ENCODE measurements at regions not wholly inside any gene's neighbourhood (a gene's known extent, or its start where the extent isn't known, plus 50 kb on each side); places are given as distances from the start of the nearest gene placed in this dataset.
"Not testable (repeated sequence)": the region's sequence is repeated elsewhere in the genome, so short reads cannot be mapped to it uniquely, and the experiment has no call there.

DNA sequence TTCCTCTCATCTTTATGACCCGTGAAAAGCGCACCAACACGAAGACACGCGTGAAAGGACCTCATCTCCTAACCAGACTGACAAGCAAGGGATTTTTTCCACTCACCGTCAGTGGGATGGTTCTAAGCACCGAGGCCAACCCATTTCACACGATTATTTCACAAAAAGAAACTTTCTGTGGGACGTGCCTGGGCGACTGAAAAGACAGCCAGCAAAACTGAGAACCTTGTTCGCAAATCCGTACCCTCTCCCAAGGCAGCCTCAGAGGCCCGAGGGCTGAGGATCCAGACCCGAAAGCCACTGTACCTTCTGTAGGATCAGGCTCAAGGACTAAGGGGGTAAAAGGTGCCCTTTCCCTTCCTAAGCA is 84.9 kb upstream of the METTL9 start:
- H3K4me3 ChIP-seq (ENCODE audit: low read depth, low read length), result not testable (repeated sequence)

DNA sequence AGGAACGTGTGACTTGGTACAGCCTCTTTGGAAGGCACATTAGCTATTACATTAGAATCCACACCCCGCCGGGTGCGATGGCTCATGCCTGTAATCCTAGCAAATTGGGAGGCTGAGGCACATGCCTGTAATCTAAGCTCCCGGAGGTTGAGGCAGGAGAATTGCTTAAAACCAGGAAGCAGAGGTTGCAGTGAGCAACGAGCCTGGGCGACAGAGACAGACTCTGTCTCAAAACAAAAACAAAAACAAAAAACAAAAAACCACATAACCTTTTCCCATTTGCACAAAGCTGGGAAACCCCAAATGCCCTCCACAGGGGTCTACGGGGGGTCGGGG is 82.7 kb upstream of the METTL9 start:
- not testable (repeated sequence) for H3K4me3 ChIP-seq (ENCODE audit: low read depth, low read length)

DNA sequence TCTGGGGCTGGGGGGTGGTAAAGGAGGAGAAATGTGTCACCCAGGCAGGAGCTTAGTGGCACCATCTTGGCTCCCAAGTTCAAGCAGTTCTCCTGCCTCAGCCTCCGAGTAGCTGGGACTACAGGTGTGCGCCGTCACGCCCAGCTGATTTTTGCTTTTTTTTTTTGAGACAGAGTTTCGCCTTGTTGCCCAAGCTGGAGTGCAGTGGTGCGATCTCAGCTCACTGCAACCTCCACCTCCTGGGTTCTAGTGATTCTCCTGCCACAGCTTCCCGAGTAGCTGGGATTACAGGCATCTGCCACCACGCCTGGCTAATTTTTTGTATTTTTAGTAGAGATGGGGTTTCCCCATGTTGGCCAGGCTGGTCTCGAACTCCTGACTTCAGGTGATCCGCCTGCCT is 82.1 kb upstream of the METTL9 start:
- not testable (repeated sequence) for H3K4me3 ChIP-seq (ENCODE audit: low read depth, low read length)

DNA sequence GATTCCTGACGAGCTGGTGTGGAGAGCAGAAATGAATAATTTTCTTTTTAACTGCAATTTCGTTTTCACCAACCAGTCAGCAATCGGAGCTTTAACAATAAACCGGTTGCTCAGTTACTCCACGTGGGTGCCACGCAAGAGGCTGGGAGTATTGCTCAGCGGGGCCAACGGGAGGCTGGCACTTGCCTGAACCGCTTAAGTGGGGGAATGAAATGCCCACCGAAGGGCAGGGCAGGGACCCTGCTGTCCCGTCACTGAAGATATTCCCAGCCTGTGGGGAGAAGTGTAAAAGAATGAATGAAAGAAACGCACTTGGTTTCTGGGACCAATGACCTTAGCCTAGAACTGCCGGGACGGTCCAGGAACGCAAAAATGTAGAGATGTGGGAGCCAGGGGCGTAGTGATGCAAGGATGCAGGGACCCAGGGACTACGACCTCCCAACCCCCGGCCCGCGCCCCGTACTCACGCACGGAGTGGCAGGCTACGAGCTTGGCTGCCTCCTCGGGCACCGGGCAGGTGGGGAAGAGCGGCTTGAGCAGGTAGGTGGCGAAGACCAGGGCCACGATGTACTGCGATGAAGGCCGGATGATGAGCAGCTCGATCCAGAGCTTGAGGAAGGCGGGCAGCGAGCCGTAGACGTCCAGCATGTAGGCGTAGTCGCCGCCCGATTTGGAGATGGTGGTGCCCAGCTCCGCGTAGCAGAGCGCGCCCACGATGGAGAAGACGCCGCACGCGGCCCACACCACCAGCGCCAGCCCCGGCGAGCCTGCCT is 79.8 kb upstream of the METTL9 start:
- peak overlapping the region; percentile 88 for H3K4me3 ChIP-seq (ENCODE audit: low read depth, low read length)

DNA sequence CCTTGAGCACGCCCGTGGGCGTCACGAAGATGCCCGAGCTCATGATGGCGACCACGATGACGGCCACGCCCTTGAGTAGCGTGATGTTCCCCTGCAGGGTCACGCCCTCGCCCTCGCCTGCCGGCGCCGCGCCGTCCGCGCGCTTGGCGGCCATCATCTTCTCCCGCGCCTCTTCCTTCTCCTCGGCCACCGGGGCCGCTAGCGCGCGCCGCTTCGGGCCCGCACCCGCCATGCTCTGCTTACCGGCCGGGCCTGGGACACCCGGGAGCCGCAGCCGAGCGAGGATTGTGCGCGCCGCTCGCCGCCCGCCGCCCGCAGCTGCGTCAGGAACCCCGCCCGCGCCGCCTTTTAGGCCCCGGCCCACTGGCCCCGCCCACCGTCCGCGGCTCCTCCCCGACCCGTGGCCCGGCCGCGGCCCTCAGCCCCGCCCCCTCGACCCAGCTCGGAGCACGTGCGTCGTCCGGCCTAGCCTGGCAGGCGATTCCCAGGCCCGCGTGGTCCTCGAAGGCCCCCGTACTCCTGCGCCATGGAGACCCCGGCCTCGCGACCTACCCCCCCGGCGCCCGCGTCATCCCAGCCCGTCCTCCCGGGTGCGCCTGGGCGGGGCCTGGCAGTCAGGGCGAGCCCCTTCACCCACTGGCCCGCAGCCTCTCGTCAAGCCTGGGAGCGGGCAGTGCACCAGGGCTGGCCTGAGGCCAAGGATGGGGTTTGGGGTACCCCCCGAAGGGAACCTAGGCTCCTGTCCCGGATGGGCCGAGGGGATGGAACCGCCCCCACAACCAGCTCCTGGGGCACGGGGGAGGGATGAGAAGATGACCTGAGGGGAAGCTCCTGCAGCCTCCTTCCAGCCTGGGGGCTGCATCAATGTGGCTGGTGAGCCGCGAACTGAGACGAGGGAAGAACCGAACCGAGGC is 79.0 kb upstream of the METTL9 start:
- H3K4me3 ChIP-seq (ENCODE audit: low read depth, low read length), result peak overlapping the region; percentile 88

DNA sequence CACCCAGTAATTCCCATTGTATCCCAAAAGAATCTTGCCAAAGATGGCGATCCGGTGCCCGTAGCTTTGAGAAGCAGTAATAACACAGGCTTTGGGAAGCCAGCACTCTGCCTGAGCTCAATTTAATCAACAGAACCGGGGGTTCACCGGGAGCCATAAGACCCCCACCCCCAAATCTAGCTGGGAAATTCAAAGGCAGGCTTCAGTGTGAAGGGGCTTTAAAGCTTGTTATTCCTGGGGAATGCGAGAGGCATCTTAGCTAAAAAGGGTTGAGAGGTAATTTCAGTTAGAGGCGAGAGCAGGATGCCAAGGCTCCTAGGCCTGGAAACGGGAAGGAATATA is 78.4 kb upstream of the METTL9 start:
- H3K4me3 ChIP-seq (ENCODE audit: low read depth, low read length), result peak overlapping the region; percentile 37

DNA sequence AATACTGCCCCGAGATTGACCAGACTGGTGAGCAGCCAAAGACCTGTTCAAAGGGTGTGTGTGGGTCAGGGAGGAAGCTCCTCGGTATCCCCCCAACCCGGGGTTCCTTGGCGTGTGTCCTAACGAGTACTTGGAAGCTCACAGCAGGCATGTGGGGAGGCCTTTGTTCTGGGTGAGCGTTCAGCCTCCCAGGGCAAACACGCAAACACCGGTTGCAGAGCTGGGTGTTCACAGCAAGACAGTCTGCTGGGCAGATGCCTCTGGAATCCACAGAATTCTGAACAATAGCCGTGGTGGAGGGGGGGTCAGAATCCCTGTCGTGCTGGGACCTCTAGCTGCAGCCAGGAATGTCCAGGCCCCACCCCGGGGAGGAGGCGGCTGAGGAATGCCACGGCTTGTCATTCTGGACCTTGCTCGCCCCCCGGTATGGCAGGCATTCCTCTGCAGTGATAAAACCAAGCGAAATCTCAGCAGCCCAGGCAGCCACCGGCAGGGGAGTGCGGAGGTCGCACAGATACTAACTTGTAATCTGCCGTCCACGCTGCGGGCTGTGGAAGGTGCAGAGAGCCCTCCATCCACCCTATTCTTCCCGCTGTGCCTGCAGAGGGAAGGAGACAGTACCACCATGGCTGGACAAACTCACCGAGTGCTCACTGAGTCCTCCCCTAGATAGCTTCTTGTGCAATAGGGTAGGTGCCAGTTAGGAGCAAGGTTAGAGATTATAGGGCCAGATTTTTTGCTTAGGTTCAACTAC is 77.8 kb upstream of the METTL9 start:
- peak overlapping the region; percentile 37 for H3K4me3 ChIP-seq (ENCODE audit: low read depth, low read length)

DNA sequence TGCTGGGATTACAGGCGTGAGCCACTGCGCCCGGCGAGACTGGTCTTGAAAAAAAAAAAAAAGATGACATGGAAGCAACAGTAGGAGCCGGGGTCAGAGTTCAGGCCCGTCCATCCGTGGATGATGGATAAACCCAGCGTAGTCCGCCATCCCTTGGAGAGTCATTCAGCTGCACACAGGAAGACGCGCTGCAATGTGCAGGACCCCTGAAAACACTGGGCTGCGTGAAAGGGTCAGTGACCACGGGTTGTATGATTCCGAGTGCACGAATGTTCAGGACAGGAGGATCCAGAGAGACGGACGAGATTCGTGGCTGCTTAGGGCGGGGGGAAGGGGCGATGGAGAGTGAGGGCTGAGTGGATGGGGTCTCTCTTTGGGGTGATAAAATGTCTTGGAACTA is 76.5 kb upstream of the METTL9 start:
- not testable (repeated sequence) for H3K4me3 ChIP-seq (ENCODE audit: low read depth, low read length)

DNA sequence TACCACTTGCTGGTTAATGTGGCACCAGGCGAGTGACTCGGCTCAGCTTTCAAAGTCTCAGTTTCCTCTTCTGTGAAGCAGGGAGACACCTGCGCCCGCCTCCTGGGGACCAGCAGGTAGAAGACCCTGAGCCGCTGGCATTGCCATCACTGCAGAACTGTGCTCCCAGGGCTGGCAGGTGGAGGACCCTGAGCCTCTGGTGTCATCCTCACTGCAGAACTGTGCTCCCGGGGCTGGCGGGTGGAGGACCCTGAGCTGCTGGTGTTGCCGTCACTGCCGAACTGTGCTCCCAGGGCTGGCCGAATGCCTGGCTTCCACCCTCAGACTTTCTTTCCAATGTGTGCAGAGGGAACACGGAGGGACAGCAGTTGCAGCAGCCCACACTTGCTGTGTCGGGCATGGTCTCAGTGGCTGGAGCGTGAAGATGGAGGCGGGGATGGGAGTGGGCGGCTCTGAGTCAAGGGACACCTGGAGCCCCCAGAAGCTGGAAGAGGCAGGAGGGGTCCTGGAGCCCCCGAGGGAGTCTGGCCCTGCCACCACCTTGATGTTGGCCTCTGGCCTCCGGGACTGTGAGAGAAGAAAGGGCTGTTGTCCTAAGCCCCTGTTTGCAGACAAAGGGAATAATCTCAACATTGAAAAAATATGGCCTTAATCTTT is 75.8 kb upstream of the METTL9 start:
- H3K4me3 ChIP-seq (ENCODE audit: low read depth, low read length), result no peak overlapping the region

DNA sequence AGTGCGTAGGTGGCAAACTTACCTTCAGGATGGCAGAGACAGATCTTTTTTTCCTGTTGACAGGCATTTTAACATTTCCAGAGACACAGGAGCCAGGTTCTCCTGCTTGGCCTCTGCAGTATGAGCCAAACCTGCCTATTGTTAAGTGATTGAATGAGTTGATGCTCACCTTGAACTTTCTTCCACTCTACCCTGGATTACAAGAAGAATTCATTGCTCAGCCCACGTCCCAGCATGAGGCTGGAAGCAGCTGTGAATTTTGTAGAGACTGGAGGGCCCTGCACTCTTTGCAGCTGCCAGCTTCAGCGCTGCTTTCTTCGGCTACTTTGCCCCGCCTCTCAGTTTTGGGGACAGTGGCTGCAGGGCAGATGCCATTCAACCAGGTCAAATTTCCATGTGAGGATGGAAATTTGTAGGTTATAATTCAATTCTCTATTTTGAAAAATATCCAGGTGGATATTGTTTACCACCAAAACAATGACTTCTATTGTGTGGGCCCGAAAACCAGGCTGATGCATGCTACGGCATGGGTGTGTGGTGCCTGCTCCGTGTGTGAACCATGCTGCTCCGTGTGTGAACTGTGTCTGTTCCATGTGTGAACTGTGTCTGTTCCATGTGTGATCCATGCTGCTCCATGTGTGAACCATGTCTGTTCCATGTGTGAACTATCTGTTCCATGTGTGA is 75.2 kb upstream of the METTL9 start:
- no peak overlapping the region for H3K4me3 ChIP-seq (ENCODE audit: low read depth, low read length)

DNA sequence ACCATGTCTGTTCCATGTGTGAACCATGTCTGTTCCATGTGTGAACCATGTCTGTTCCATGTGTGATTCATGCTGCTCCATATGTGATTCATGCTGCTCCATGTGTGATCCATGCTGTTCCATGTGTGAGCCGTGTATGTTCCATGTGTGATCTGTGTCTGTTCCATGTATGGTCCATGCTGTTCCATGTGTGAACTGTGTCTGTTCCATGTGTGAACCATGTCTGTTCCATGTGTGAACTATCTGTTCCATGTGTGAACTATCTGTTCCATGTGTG is 74.7 kb upstream of the METTL9 start:
- not testable (repeated sequence) for H3K4me3 ChIP-seq (ENCODE audit: low read depth, low read length)

DNA sequence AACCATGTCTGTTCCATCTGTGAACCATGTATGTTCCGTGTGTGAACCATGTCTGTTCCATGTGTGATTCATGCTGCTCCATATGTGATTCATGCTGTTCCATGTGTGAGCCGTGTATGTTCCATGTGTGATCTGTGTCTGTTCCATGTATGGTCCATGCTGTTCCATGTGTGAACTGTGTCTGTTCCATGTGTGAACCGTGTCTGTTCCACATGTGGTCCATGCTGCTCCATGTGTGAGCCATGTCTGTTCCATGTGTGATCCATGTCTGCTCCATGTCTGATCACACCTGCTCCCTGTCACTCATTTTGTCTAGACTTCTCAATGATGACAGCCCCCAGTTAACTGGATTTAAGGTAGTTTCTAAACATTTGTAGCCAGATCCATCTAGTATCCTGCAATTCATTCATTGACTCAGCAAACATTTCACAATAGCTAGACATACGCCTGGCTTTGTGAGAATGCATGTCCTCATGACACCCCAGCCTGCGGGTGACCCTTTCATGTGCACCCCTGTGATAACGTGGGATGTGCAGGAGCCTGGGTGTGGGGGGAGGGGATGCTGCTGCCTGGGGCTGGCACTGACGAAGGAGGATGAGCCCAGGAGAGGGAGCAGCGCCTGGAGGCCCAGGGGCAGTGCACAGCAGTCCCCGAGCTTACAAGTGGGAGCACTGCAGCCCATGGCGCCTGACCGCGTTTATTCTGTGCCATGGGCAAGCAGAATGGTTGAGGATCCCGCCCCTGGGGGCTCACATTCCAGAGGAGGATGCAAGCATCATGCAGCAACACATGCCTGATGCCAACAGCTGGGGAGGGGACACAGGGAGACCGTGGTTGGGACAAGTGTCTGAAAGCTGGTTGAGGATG is 74.1 kb upstream of the METTL9 start:
- H3K4me3 ChIP-seq (ENCODE audit: low read depth, low read length), result not testable (repeated sequence)

DNA sequence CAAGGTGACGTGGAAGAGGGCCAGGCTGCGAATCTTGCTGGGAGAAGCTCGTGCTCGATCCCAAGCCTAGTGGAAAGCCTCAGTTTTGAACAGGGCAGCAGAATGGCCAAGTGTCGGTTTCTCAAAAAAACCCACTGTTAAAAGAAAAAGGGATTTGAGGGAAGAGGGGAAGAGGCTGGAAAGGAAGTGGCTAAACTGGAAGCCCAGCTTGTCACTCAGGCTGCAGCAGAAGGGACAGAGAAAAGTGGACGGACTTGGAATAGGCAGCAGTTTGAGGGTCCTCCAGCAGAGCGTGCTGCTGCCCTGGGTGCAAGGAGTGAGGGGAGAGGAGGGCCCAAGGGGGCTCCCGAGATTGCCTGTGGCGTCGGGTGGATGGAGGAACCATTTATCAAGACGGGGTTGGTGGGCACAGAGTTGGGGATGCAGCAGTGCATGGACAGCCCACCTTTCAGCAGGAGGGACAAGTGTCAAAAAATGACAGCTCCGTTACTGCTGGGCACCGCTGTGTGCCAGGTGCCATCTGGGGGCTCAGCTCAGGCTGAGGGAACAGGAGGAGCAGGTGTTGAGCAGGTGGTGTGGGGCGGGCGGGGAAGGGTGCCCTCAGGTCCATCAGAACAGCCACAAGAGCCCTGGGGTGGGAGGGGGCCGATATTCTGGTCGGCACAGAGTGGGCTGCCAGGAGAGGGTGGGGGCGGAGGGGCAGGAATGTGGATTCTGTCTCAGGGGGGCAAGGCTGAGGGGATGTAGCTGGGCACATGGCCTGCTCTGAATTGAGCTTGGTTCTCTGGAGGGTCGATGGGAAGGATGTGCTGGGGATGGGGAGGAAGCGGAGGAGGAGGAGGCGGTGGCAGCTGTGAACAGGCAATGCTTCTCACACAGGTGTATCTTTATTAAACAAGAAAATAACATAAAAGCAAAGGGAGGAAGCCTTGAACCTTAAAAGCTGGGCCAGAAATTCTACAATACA is 73.1 kb upstream of the METTL9 start:
- not testable (repeated sequence) for H3K4me3 ChIP-seq (ENCODE audit: low read depth, low read length)

DNA sequence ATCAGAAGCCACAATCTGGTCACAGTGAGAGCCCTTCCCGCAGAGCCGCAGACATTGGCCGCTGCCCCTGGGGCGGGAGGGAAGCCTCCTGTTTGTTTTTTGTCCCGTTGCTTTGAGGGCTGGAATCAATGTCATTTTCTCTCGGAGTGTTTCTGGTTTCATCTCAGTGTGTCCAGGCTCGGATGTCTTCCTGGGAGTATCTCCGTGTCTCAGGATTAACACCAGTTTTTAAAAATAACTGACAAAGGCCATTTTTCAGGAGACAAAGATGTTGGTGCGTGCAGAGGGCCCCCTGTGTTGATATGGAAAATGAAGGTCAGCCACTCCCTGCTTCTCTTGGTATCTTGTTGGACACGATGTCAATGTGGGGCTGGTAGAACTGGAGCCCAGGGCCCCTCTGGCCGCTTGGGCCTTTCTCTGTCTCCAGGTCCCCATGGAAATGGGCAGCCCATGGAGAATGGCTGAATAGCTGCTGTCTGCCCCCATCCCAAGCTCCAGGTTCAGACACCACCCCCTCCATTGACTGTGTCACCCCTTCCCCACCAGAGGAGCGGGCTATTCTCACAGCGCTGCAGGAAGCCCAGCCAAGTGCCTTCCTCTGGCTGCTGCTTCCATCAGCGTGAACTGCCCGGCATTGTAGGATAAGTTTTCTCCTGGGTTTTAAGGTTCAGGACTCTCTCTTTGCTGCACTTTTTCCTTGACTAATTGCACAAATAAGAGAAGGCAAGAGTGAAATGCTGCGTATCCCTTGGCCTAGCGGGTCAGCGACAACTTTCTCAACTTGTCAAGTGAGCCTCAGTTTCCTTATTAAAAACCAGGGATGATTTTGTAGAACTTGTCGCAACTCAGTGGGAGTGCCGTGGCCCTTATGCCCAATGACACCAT is 72.2 kb upstream of the METTL9 start:
- no peak overlapping the region for H3K4me3 ChIP-seq (ENCODE audit: low read depth, low read length)

DNA sequence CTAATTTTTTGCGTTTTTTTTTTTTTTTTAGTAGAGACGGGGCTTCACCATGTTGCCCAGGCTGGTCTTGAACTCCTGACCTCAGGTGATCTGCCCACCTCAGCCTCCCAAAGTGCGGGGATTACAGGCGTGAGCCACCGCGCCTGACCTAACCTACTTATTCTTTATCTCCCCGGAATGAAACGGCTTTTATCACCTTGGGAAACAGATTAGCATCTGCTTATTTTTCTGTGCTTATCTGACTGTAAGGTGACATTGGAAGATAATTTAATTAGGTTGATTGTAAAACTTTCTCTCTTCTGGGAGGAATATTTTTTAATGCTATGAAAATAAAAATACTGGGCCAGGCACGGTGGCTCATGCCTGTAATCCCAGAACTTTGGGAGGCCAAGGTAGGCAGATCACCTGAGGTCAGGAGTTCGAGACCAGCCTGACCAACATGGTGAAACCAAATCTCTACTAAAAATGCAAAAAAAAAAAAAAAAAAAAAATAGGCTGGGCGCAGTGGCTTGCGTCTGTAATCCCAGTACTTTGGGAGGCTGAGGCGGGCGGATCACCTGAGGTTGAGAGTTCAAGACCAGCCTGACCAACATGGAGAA is 70.2 kb upstream of the METTL9 start:
- not testable (repeated sequence) for H3K4me3 ChIP-seq (ENCODE audit: low read depth, low read length)

DNA sequence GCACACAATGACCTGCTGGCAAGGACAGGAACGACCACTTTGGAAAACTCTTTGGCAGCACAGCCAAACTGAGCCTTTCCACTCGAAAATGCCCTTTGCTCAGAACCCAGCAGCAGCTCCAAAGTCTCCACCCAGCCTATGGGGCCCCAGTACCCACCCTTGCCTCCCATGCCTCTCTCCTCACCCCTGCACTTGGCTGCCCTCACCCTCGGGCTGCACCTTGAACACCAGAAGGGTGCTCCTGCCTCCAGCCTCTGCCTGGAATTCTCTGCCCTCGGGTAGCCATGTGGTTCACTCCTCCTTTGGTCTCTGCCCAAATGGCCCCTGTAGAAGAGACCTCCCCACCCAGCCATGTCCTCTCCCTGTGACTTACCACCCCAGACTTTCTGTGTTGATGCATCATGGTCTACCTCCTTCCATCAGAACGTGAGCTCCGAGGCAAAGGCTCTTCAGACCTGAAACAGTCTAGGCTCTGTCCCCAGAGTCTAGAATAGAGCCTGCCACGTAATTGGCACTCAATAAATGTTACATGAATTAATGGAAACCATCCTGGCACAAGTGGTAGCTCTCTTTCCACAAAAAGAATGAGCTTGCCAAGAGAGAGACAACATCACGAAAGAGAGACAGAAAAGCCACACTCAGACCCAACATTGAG is 68.5 kb upstream of the METTL9 start:
- not testable (repeated sequence) for H3K4me3 ChIP-seq (ENCODE audit: low read depth, low read length)

DNA sequence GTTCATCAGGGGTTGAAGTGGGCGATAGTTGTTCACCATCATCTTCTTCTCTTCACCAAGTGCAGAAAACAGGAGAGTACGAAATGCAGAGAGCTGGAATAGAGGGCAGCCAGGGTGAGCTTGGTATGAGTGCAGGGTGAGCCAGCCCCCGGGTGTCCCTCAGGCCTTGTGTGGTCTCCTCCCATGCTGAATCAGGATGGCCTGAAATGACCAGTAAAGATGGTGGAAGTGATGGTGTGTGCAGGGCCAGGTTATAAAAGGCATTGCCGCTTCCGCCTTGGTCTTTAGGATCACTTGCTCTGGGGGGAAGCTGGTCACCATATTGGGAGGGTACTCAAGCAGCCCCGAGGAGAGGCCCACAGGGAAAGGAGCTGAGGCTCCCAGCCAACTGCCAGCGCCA is 66.4 kb upstream of the METTL9 start:
- H3K4me3 ChIP-seq (ENCODE audit: low read depth, low read length), result not testable (repeated sequence)
